Gastrocnemius medialis (tissue), 4 donors: ENCODE measurements at regions not wholly inside any gene's neighbourhood (a gene's known extent, or its start where the extent isn't known, plus 50 kb on each side); places are given as distances from the start of the nearest gene placed in this dataset.

Experiments
- ATAC-seq, 2 donors: fragments of 150-250 bp; one replicate each; pipeline ENCODE4 v1.9.1; 2016
- DNase-seq, 2 donors: peaks; one replicate each; pipeline ENCODE4 v3.0.0-alpha.2; 2019
- H3K27ac ChIP-seq, 4 donors: fragments of 200-600 bp; sonication (generic); 1 replicate in 1 of 4; 2 replicates in 3 of 4; pipeline ENCODE4 v1.5.1; 2016 to 2018; ENCODE audit warnings: mild to moderate bottlenecking in 2 of 4, moderate library complexity in 1 of 4
- H3K27me3 ChIP-seq, 3 donors: fragments of 200-600 bp; sonication (generic) in 2 of 3; 1 replicate in 1 of 3; 2 replicates in 2 of 3; pipeline versions ENCODE4 v1.5.1 to v1.6.0; 2016 to 2019; ENCODE audit warnings: mild to moderate bottlenecking in 1 of 3, moderate library complexity in 1 of 3
- H3K36me3 ChIP-seq, 2 donors: fragments of 200-600 bp; sonication (generic) in 1 of 2; one replicate each; pipeline ENCODE4 v1.5.1; 2017 to 2018
- H3K4me1 ChIP-seq, 2 donors: fragments of 200-600 bp; sonication (generic) in 1 of 2; one replicate each; pipeline ENCODE4 v1.5.1; 2016 to 2017; ENCODE audit warnings: mild to moderate bottlenecking in 2 of 2
- H3K4me3 ChIP-seq, 4 donors: fragments of 200-600 bp; sonication (generic) in 3 of 4; 1 replicate in 1 of 4; 2 replicates in 3 of 4; pipeline ENCODE4 v1.5.1; 2016 to 2019; ENCODE audit warnings: mild to moderate bottlenecking in 2 of 4
- H3K9me3 ChIP-seq, 3 donors: fragments of 200-600 bp; sonication (generic) in 2 of 3; 1 replicate in 1 of 3; 2 replicates in 2 of 3; pipeline ENCODE4 v1.5.1; 2016 to 2019
- POLR2A ChIP-seq, 2 donors: fragments of 450-650 bp; IDR thresholded peaks; one replicate each; pipeline ENCODE4 v1.6.1; 2017; ENCODE audit warnings: antibody characterized with exemption in 2 of 2, mild to moderate bottlenecking in 2 of 2, moderate library complexity in 2 of 2
- in situ Hi-C, 4 donors: fragments of 200-750 bp; cut with MboI; loops; one replicate each; pipeline versions ENCODE4 v1.15.0 to v1.8.0; 2017; ENCODE audit warnings: low sequenced_read_pairs in 4 of 4
- intact Hi-C: fragments of 100-400 bp; cut with DNase I; formaldehyde crosslinking; loops from one replicate; pipeline ENCODE4 v1.15.1; 2023; ENCODE audit warnings: low total_unique reads
- TF ChIP-seq, protein P1 (sequence below), 5 experiments: fragments of 450-650 bp in 3 of 5; fragments of 200-600 bp in 2 of 5; sonication (generic) in 2 of 5; IDR thresholded peaks in 4 of 5; conservative IDR thresholded peaks in 1 of 5; 1 replicate in 4 of 5; 2 replicates in 1 of 5; pipeline ENCODE4 v1.5.1; 2016 to 2019; ENCODE audit warnings: antibody characterized with exemption in 5 of 5, mild to moderate bottlenecking in 3 of 5, moderate library complexity in 3 of 5

DNA sequence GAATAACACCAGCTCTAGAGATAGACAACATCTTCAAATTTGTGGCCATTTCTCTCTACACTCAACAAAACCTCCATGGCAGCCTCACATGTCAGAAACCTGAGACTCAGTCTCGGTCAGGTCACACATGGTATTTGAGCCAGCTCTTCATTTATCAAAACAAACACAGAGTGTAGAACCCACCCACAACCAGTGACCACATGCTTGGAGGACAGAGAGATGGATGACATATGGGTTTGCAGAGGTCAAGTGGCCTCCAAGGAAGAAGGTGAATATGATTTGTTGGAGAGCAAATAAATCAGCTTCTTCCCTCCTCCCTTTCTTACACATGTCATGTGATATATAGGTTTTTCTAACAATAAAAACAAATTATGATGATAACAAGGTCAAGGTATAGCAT, 278.1 kb upstream of the LRTM1 start:
- intact Hi-C loops, result no loop called here

DNA sequence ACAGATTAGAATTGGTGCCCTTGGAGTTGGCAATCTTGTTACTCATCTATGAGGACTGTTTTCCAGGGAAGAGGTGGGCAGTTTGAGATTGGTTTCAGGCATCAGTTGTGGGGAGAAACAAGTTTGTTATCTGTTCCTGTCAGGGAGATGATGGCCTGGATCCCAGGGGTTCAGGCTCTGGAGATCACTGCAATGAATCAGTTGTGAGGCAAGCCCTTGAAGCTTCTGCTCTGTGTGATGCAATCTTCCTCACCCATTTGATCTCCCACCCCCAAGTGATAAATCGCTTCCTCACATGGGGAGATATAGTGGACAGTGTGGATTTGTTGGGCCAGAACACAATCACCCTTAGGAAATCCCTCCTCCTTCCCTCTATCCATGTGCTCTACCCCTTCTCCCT, 276.6 kb upstream of the LRTM1 start:
- no peak overlapping the region for H3K4me3 ChIP-seq
- in situ Hi-C loops, result no loop called here
- DNase-seq, result no peak
- TF ChIP-seq POLR2A (IDR thresholded peaks at IDR 0.05), result no peak
- TF ChIP-seq, protein P1, sequence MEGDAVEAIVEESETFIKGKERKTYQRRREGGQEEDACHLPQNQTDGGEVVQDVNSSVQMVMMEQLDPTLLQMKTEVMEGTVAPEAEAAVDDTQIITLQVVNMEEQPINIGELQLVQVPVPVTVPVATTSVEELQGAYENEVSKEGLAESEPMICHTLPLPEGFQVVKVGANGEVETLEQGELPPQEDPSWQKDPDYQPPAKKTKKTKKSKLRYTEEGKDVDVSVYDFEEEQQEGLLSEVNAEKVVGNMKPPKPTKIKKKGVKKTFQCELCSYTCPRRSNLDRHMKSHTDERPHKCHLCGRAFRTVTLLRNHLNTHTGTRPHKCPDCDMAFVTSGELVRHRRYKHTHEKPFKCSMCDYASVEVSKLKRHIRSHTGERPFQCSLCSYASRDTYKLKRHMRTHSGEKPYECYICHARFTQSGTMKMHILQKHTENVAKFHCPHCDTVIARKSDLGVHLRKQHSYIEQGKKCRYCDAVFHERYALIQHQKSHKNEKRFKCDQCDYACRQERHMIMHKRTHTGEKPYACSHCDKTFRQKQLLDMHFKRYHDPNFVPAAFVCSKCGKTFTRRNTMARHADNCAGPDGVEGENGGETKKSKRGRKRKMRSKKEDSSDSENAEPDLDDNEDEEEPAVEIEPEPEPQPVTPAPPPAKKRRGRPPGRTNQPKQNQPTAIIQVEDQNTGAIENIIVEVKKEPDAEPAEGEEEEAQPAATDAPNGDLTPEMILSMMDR (IDR thresholded peaks at IDR 0.05 in 4 of 5, conservative IDR thresholded peaks at IDR 0.05 in 1 of 5), result no peak
- intact Hi-C loops, result no loop called here
- no peak for ATAC-seq
- H3K36me3 ChIP-seq, result no peaks in the 10 kb centered on the region
- no peaks in the 10 kb centered on the region for H3K4me1 ChIP-seq
- H3K9me3 ChIP-seq, result no peaks in the 10 kb centered on the region
- H3K27me3 ChIP-seq, result no peaks in the 10 kb centered on the region
- H3K27ac ChIP-seq, result no peak overlapping the region

More for the DNA sequence above, 278.1 kb upstream of the LRTM1 start:
- in situ Hi-C loops, result no loop called here
- DNase-seq (no peak), ATAC-seq (no peak)
- Histone ChIP-seq H3K4me3 (no peak overlapping the region), H3K9me3 (no peaks in the 10 kb centered on the region), H3K4me1 (no peaks in the 10 kb centered on the region), H3K27ac (no peak overlapping the region), H3K36me3 (no peaks in the 10 kb centered on the region), H3K27me3 (no peaks in the 10 kb centered on the region)
- no peak for TF ChIP-seq POLR2A (IDR thresholded peaks at IDR 0.05)
- TF ChIP-seq, protein P1 (IDR thresholded peaks at IDR 0.05 in 4 of 5, conservative IDR thresholded peaks at IDR 0.05 in 1 of 5), result no peak

GRCh38 chr3:55203546-55203945, 275.7 kb upstream of the LRTM1 start:
- Histone ChIP-seq H3K27ac (no peak overlapping the region), H3K4me1 (no peaks in the 10 kb centered on the region), H3K36me3 (no peaks in the 10 kb centered on the region), H3K27me3 (no peaks in the 10 kb centered on the region), H3K4me3 (no peak overlapping the region), H3K9me3 (no peaks in the 10 kb centered on the region)
- in situ Hi-C loops (no loop called here), intact Hi-C loops (no loop called here)
- no peak for TF ChIP-seq POLR2A (IDR thresholded peaks at IDR 0.05)
- no peak for ATAC-seq
- DNase-seq, result no peak

DNA sequence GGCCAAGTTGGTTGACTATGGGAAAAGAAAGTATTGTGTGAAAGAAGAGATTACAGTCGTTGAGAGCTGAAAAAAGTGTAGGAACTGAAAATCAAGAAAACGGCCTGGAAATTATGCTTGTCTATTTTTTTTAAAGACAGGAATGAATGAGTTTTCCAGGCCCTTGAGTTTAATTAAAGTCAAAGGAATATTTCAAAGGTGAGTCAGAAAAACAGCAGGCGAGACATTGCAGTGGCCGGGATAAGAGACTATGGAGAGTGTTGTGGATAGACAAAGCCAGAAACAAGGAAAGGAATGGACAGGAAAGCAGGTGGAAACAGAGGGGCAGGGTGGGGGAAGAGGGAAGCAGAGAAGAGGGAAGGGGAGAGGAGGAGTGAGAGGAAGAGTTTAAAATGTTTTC, 275.1 kb upstream of the LRTM1 start:
- DNase-seq (no peak), ATAC-seq (no peak)
- in situ Hi-C loops (no loop called here), intact Hi-C loops (no loop called here)
- Histone ChIP-seq H3K27ac (no peak overlapping the region), H3K9me3 (no peaks in the 10 kb centered on the region), H3K36me3 (no peaks in the 10 kb centered on the region), H3K4me3 (no peak overlapping the region), H3K4me1 (no peaks in the 10 kb centered on the region), H3K27me3 (no peaks in the 10 kb centered on the region)
- no peak for TF ChIP-seq POLR2A (IDR thresholded peaks at IDR 0.05)
- TF ChIP-seq, protein P1 (IDR thresholded peaks at IDR 0.05 in 4 of 5, conservative IDR thresholded peaks at IDR 0.05 in 1 of 5), result no peak

DNA sequence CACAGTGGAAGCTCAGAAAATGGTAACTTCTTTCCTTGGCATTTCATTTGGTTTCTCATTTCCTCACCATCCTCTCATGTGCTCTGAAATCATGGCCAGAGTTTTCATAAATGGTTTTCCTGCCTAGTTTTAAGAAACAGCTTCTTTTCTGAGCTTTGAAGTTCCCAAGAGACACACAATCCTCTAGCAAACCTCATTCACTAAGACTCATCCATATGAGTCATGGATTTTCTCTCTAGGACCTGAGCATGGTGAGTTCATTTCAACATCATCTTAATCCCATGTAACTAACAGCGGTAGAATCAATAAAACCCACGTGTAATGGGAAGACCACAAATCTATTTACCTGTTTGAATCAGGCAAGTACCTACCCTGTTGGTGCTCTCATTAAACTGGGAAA, 274.5 kb upstream of the LRTM1 start:
- Histone ChIP-seq H3K9me3 (no peaks in the 10 kb centered on the region), H3K4me1 (no peaks in the 10 kb centered on the region), H3K27ac (no peak overlapping the region), H3K36me3 (no peaks in the 10 kb centered on the region), H3K4me3 (no peak overlapping the region), H3K27me3 (no peaks in the 10 kb centered on the region)
- TF ChIP-seq, protein P1 (IDR thresholded peaks at IDR 0.05 in 4 of 5, conservative IDR thresholded peaks at IDR 0.05 in 1 of 5), result no peak
- no peak for TF ChIP-seq POLR2A (IDR thresholded peaks at IDR 0.05)
- intact Hi-C loops, result no loop called here
- in situ Hi-C loops, result no loop called here
- DNase-seq (no peak), ATAC-seq (no peak)
